Caco-2 (cell line): ENCODE measurements at regions not wholly inside any gene's neighbourhood (a gene's known extent, or its start where the extent isn't known, plus 50 kb on each side); places are given as distances from the start of the nearest gene placed in this dataset.

ENCODE experiments used
- BruUV-seq: library from RNA; stranded (reverse); fragments of 400-500 nt; replicated peaks from 2 replicates; lab custom pipeline; 2021; lab: Mats Ljungman, UMichigan
- CTCF ChIA-PET: fragments of 300-600 bp; sonication (Branson Sonifier 250); formaldehyde crosslinking; loops from one replicate; lab custom pipeline; 2022; ENCODE audit warnings: antibody characterized with exemption; lab: Charles Lee
- POLR2A ChIA-PET: fragments of 300-600 bp; sonication (Branson Sonifier 250); formaldehyde crosslinking; loops from one replicate; lab custom pipeline; 2022; ENCODE audit warnings: antibody characterized with exemption; lab: Charles Lee
- DNase-seq, 2 experiments: peaks; one replicate each; pipeline versions ENCODE4 v3.0.0 to v3.0.0-alpha.2; 2020 to 2022
- H3K27me3 ChIP-seq: replicated peaks from 2 replicates; pipeline ENCODE4 v1.6.0; 2011; ENCODE audit warnings: low read length; ENCODE audit not compliant: control insufficient read depth, insufficient read depth
- H3K36me3 ChIP-seq: 2 replicates; pipeline ENCODE4 v1.5.1; 2011; ENCODE audit warnings: low read length; ENCODE audit not compliant: control insufficient read depth, insufficient read depth
- H3K4me1 ChIP-seq: fragments of 250-450 bp; sonication (Bioruptor Pico); 2 replicates; pipeline ENCODE4 v1.5.1; 2020; ENCODE audit warnings: mild to moderate bottlenecking
- H3K4me3 ChIP-seq: 2 replicates; pipeline ENCODE4 v1.5.1; 2011; ENCODE audit warnings: low read depth, mild to moderate bottlenecking, control low read depth, low read length
- H3K9me3 ChIP-seq: fragments of 250-450 bp; sonication (Bioruptor Pico); 2 replicates; pipeline ENCODE4 v1.5.1; 2020; ENCODE audit warnings: mild to moderate bottlenecking, moderate library complexity
- H3K27ac Mint-ChIP-seq: one replicate; pipeline ENCODE4 v1.8.0; 2022; ENCODE audit warnings: mixed read lengths; ENCODE audit not compliant: unreplicated experiment
- H3K27me3 Mint-ChIP-seq: one replicate; pipeline ENCODE4 v1.8.0; 2022; ENCODE audit warnings: mixed read lengths; ENCODE audit not compliant: insufficient read depth, unreplicated experiment
- H3K36me3 Mint-ChIP-seq: one replicate; pipeline ENCODE4 v1.8.0; 2022; ENCODE audit warnings: mild to moderate bottlenecking, mixed read lengths; ENCODE audit not compliant: insufficient read depth, unreplicated experiment
- H3K4me1 Mint-ChIP-seq: one replicate; pipeline ENCODE4 v1.8.0; 2022; ENCODE audit warnings: low read depth, mixed read lengths; ENCODE audit not compliant: unreplicated experiment
- H3K4me3 Mint-ChIP-seq: one replicate; pipeline ENCODE4 v1.8.0; 2022; ENCODE audit warnings: mild to moderate bottlenecking, moderate library complexity, mixed read lengths; ENCODE audit not compliant: unreplicated experiment
- H3K9me3 Mint-ChIP-seq: one replicate; pipeline ENCODE4 v1.8.0; 2022; ENCODE audit warnings: mixed read lengths; ENCODE audit not compliant: unreplicated experiment
- intact Hi-C: fragments of 100-400 bp; cut with micrococcal nuclease; formaldehyde crosslinking; loops from one replicate; pipeline ENCODE4 v1.10.0; 2022; ENCODE audit not compliant: unreplicated experiment
- TF ChIP-seq, protein P1 (sequence below), 2 experiments: fragments of 200-600 bp in 1 of 2; IDR thresholded peaks; 1 replicate in 1 of 2; 2 replicates in 1 of 2; pipeline versions ENCODE4 v1.5.1 to v1.8.0; 2011 to 2022; ENCODE audit warnings: antibody characterized with exemption in 1 of 2, control low read depth in 1 of 2, inconsistent platforms in 1 of 2, low read depth in 1 of 2, low read length in 1 of 2, mild to moderate bottlenecking in 1 of 2, moderate library complexity in 1 of 2; ENCODE audit not compliant: insufficient read depth in 1 of 2, severe bottlenecking in 1 of 2, unreplicated experiment in 1 of 2

DNA sequence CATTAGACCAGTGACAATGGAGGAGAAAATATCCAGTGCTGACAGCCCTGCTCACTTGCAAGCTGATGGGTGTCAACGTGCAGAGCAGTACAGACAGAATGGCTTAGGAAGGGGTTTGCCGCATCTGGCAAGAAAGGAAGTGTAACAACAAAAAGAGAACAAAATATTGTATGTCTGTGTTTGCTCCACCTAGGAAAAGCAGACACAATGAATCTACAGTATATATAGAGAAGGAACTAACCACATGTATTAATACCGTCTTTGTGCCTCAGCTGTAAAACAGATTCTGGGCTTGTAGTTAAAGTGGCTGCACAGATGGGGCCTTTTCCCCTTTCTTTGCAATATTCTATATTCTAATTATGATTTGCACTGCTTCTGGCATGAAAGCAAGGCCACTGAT lies 281.1 kb upstream of the MEOX2 start:
- DNase-seq: no peak
- TF ChIP-seq, protein P1, sequence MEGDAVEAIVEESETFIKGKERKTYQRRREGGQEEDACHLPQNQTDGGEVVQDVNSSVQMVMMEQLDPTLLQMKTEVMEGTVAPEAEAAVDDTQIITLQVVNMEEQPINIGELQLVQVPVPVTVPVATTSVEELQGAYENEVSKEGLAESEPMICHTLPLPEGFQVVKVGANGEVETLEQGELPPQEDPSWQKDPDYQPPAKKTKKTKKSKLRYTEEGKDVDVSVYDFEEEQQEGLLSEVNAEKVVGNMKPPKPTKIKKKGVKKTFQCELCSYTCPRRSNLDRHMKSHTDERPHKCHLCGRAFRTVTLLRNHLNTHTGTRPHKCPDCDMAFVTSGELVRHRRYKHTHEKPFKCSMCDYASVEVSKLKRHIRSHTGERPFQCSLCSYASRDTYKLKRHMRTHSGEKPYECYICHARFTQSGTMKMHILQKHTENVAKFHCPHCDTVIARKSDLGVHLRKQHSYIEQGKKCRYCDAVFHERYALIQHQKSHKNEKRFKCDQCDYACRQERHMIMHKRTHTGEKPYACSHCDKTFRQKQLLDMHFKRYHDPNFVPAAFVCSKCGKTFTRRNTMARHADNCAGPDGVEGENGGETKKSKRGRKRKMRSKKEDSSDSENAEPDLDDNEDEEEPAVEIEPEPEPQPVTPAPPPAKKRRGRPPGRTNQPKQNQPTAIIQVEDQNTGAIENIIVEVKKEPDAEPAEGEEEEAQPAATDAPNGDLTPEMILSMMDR (IDR thresholded peaks at IDR 0.05; ENCODE audit: insufficient read depth in 1 of 2, low read depth in 1 of 2, low read length in 1 of 2, severe bottlenecking in 1 of 2, unreplicated experiment in 1 of 2): no peak
- Mint-ChIP-seq H3K4me3 (no peak overlapping the region), H3K4me1 (no peaks in the 10 kb centered on the region), H3K36me3 (no peaks in the 10 kb centered on the region), H3K9me3 (no peaks in the 10 kb centered on the region), H3K27ac (no peak overlapping the region), H3K27me3 (no peaks in the 10 kb centered on the region)
- Histone ChIP-seq H3K36me3 (no peaks in the 10 kb centered on the region), H3K27me3 (no peaks in the 10 kb centered on the region), H3K4me3 (no peak overlapping the region), H3K4me1 (no peaks in the 10 kb centered on the region), H3K9me3 (no peaks in the 10 kb centered on the region)
- ChIA-PET POLR2A (no interaction called here), CTCF (no interaction called here)
- intact Hi-C loops: no loop called here
- no TSS peak for BruUV-seq

DNA sequence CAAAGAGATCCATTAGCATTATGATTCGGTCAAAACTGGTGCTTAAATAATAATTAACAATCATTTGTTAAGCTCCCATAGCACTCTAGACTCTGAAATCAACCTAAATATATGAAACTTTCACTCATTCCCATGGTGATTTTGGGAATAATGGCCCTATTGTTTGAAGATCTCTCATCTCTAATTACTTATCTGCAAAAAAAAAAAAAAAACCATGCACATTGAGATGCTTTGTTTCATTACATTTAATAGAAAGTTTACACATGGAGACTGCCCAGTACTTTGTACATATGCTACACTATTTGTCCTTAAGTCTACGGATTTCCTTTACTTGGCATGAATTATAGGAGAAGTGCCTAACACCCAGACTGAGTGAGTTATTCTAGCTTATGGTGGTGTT lies 280.6 kb upstream of the MEOX2 start:
- no peak overlapping the region for H3K4me3 ChIP-seq
- TF ChIP-seq, protein P1 (IDR thresholded peaks at IDR 0.05; ENCODE audit: insufficient read depth in 1 of 2, low read depth in 1 of 2, low read length in 1 of 2, severe bottlenecking in 1 of 2, unreplicated experiment in 1 of 2): no peak
- intact Hi-C loops: no loop called here
- CTCF ChIA-PET: no interaction called here
- POLR2A ChIA-PET: no interaction called here
- Mint-ChIP-seq H3K27me3 (no peaks in the 10 kb centered on the region), H3K4me1 (no peaks in the 10 kb centered on the region), H3K9me3 (no peaks in the 10 kb centered on the region), H3K36me3 (no peaks in the 10 kb centered on the region), H3K4me3 (no peak overlapping the region), H3K27ac (no peak overlapping the region)
- H3K4me1 ChIP-seq: no peaks in the 10 kb centered on the region
- no peaks in the 10 kb centered on the region for H3K36me3 ChIP-seq
- BruUV-seq: no TSS peak
- no peaks in the 10 kb centered on the region for H3K9me3 ChIP-seq
- DNase-seq: no peak
- no peaks in the 10 kb centered on the region for H3K27me3 ChIP-seq

DNA sequence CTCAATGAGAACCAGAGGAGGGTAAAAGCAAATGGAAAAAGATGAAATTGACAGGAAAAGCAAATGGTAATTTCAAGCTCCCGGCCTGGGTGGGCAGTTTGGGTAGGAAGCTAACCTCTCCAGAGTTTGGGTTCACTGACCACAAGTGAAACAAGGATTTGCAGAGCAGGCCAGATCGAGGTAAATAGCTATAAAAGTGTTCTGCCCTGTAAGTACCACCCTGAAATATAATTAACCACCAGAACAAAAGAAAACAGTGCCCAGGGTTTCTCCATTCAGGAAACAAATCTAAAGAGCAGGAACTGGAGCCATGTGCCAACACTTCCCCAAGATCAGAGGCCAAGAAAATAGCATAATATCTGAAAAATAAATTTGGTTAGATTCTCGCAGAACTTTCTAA lies 276.7 kb upstream of the MEOX2 start:
- no peaks in the 10 kb centered on the region for H3K4me1 Mint-ChIP-seq
- no peak for DNase-seq
- no peak overlapping the region for H3K4me3 Mint-ChIP-seq
- ChIA-PET CTCF (no interaction called here), POLR2A (no interaction called here)
- H3K9me3 Mint-ChIP-seq: no peaks in the 10 kb centered on the region
- Histone ChIP-seq H3K9me3 (no peaks in the 10 kb centered on the region), H3K36me3 (no peaks in the 10 kb centered on the region), H3K4me1 (no peaks in the 10 kb centered on the region), H3K27me3 (no peaks in the 10 kb centered on the region), H3K4me3 (no peak overlapping the region)
- intact Hi-C loops: no loop called here
- no peaks in the 10 kb centered on the region for H3K27me3 Mint-ChIP-seq
- no peak overlapping the region for H3K27ac Mint-ChIP-seq
- no TSS peak for BruUV-seq
- no peaks in the 10 kb centered on the region for H3K36me3 Mint-ChIP-seq
- TF ChIP-seq, protein P1 (IDR thresholded peaks at IDR 0.05; ENCODE audit: insufficient read depth in 1 of 2, low read depth in 1 of 2, low read length in 1 of 2, severe bottlenecking in 1 of 2, unreplicated experiment in 1 of 2): no peak
